Fibroblast of mammary gland (primary cell): ENCODE measurements at regions not wholly inside any gene's neighbourhood (a gene's known extent, or its start where the extent isn't known, plus 50 kb on each side); places are given as distances from the start of the nearest gene placed in this dataset.
A peak's percentile ranks its signal among the peaks of the same experiment; 100 is the strongest.
"Not testable (repeated sequence)": the region's sequence is repeated elsewhere in the genome, so short reads cannot be mapped to it uniquely, and the experiment has no call there.

Experiments
- DNase-seq: peaks from one replicate; pipeline ENCODE4 v3.0.0-alpha.2; 2010; ENCODE audit warnings: low read depth
- H3K4me3 ChIP-seq: 2 replicates; pipeline ENCODE4 v1.5.1; 2011; ENCODE audit warnings: low read depth, mild to moderate bottlenecking, low read length, moderate library complexity; ENCODE audit not compliant: control insufficient read depth
- TF ChIP-seq, protein P1 (sequence below): conservative IDR thresholded peaks from 2 replicates; pipeline ENCODE4 v1.5.1; 2011; ENCODE audit warnings: low read depth, low read length, inconsistent platforms; ENCODE audit not compliant: control insufficient read depth, insufficient read depth

DNA sequence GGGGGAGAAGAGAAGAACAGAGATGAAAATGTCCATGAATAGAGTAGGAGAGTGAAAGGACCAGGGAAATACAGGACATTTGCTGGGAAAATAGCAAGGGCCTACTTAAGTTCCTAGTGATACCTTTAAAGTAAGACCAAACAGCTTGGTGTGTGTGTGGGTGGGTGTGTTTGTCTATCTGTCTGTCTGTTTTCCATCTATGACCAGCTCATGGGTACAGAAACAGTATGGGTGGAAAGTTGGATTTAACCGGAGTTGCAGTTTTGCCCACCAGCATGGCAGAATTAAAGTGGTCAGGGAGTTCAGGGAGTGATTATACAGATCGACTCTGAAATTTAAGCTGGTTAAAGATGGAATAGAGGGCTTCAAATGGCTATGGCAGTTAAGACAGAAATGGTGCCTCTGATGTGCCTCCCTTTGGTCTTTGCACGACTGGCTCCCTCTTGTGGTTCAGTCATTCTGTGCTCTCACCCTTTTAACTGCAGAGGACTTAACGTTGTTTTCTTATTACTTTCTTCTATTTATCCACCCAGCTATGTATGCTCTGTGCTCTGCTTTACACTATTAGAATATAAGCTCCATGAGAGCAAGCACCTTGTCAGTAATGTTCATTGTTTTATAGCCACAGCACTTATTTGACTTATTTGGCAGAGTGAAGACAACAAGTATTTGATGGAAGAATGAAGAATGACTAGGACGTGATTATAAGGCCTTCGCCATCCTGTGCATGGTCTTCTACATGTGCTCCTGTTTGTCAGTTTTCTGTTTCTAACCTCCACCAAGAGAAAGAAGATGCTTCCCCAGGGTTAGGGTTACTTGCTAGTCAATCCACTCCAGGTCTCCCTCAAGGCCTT is 72.7 kb upstream of the AK4 start:
- TF ChIP-seq, protein P1, sequence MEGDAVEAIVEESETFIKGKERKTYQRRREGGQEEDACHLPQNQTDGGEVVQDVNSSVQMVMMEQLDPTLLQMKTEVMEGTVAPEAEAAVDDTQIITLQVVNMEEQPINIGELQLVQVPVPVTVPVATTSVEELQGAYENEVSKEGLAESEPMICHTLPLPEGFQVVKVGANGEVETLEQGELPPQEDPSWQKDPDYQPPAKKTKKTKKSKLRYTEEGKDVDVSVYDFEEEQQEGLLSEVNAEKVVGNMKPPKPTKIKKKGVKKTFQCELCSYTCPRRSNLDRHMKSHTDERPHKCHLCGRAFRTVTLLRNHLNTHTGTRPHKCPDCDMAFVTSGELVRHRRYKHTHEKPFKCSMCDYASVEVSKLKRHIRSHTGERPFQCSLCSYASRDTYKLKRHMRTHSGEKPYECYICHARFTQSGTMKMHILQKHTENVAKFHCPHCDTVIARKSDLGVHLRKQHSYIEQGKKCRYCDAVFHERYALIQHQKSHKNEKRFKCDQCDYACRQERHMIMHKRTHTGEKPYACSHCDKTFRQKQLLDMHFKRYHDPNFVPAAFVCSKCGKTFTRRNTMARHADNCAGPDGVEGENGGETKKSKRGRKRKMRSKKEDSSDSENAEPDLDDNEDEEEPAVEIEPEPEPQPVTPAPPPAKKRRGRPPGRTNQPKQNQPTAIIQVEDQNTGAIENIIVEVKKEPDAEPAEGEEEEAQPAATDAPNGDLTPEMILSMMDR = peak; percentile 88

DNA sequence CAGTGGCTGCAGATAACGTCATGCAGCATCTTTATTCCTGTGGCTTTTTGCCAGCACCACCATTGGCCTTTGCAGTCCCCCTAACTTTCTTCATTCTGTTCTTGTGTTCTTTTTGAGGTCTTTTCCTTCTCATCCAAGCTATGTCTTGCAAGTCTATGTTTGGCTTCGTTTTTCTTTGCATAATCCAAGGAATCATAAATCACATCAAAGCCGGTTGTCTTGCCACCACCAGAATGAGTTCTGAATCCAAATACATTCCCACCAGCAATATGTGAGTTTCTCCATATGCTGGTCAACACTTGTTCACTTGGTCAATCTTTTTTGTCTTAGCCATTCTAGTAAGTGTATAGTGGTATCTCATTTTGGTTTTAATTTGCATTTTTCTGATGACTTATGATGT is 70.6 kb upstream of the AK4 start:
- DNase-seq = no peak
- TF ChIP-seq, protein P1 = no peak
- H3K4me3 ChIP-seq = no peak overlapping the region

More for the DNA sequence above, 72.7 kb upstream of the AK4 start:
- peak; percentile 76 for DNase-seq
- no peak overlapping the region for H3K4me3 ChIP-seq

DNA sequence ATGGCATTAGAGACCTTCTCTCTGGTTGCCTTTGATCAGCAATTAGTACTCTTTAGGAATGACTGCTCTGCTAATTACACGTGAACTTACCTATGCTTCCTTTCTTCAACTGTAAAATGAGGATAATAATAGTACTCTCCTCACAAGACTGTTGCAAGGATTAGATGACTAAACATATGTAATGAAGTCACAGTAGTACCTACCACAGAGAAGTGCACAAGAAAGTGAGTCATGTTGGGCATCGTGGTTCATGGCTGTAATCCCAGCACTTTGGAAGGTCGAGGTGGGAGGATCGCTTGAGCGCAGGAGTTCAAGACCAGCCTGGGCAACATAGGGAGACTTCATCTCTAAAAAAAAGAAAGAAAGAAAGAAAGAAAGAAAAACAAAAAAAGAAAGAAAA is 68.1 kb upstream of the AK4 start:
- DNase-seq = peak; percentile 84
- no peak overlapping the region for H3K4me3 ChIP-seq
- TF ChIP-seq, protein P1 = no peak

DNA sequence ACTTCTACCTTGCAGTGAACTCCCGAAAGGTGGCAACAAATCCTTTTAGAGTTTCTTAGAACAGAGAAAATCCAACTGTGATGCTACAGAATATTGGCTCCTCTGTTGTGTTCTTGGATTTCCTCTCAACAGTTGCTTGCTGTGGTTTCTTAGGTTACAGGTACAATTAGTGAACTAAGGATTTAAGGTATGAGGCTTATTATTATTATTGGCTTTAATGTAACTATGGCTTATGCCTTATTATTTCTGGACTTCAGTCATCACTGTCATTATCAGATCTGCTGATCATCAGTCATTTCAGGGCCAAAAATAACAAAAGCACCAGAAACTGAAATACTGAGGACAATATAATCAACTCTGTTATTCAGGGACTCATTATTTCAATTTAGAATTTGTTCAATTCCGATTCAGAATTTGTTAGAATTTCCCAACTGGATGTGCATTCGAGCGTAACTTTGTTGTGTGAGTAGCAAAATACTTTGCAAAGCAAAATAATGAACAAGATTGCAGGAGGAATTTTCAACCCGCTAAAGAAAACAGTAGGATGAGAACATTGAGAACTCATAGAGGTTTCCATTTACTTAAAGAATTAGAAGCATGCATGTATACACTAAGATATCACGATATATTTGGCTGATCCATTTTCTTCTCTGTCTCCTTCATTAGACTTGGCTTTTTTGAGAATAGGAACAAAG is 65.5 kb upstream of the AK4 start:
- no peak overlapping the region for H3K4me3 ChIP-seq
- DNase-seq = no peak
- TF ChIP-seq, protein P1 = no peak

DNA sequence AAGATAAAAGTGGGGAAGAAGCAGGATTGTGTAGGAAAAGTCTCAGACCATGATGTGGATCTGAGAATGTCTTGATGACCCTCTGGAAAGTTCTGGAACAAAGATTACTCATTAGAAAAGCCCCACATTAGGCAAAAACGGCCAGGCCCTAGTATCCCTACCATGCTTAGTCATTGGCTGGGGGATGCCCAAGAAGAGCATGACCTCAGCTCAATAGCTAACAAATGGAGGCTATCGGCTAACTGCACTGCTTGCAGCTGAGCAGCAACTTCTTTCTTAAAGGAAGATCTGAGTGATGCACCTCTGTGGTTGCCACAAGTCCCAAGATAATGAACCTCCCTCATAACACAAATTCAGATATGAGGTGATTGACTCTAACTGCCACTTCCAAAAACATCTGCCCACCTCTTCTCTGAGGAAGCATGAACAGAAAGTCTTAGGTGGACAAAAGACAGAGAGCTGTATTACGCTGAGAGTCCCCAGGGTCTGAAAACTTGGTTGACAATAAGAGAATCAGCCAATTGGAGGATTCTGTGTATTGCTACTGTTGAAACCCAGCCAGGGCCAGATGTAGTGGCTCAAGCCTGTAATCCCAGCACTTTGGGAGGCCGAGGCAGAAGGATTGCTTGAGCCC is 64.6 kb upstream of the AK4 start:
- H3K4me3 ChIP-seq = no peak overlapping the region
- peak; percentile 56 for DNase-seq
- TF ChIP-seq, protein P1 = no peak

DNA sequence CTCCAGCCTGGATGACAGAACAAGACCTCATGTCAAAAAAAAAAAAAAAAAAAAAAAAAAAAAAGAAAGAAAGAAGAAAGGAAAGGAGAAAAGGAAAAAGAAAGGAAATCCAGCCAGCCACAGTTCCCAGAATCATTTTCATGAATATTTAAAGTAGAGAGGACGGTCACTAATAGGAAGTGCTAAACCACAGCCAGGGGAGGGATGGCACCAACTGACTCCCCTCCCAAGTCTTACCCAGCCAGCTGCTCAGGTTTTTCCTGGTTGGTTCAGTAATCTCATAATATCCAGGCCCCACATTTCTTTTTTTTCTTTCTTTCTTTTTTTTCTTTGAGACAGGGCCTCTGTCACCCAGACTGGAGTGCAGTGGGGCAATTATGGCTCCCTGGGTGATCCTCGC is 63.9 kb upstream of the AK4 start:
- DNase-seq = no peak
- H3K4me3 ChIP-seq = no peak overlapping the region
- TF ChIP-seq, protein P1 = no peak

DNA sequence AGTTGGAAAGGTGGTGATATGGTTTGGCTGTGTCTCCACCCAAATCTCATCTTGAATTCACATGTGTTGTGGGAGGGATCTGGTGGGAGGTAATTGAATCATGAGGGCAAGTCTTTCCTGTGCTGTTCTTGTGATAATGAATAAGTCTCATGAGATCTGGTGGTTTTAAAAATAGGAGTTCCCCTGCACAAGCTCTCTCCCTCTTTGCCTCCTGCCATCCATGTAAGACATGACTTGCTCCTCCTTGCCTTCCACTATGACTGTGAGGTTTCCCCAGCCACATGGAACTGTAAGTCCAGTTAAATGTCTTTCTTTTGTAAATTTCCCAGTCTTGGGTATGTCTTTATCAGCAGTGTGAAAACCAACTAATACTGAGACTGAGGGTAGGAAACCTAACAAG is 60.5 kb upstream of the AK4 start:
- not testable (repeated sequence) for DNase-seq, H3K4me3 ChIP-seq
